HG02759 (cell line): ENCODE measurements at regions not wholly inside any gene's neighbourhood (a gene's known extent, or its start where the extent isn't known, plus 50 kb on each side); places are given as distances from the start of the nearest gene placed in this dataset.

Experiments used
- ATAC-seq: cut with Tn5 transposase; IDR thresholded peaks from one replicate; pipeline ENCODE4 v1.9.1; 2021; ENCODE audit warnings: mild to moderate bottlenecking, moderate library complexity; ENCODE audit not compliant: unreplicated experiment

DNA sequence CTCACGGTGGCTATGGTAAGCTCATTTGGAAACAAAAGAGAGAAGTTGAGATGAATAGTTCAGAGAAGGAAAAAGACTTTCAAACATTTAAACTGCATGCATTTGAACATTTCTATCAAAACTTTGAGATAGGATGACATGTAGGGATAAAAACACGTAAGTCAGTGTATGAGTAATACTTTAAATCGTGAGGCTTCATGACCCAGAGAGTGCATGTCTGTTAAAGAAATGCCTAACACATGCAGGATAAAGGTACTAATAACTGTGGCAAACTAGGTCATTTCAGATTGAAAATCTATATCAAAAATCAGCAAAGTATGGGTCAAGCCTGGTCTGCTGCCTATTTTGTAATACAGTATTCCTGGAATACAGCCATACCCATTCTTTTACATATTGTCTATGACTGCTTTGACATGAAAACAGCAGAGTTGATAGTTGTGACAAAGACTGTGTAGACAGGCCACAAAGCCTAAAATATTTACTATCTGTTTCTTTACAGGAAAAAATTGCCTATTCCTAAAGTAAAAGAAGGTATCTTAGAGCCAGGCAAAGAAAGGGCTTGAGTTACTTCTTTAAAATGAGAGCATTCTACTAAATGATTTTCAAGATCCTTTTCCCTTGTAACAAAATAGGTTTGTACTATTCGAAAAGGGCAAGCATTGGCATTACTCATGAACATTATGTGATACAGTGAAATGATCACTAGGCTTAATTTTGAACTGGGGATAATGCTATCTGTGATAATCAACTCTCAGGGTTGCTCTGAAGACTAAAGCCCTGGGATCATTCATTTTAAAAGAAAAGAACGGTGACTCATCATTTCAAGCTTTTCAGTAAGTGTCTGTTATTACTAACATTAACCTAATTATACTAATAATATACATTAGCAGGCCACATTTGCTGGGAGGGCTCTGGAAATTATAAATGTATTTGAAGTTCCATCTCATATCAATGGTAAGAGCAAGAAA lies 185.9 kb downstream of the CRPPA start:
- ATAC-seq: no peak

DNA sequence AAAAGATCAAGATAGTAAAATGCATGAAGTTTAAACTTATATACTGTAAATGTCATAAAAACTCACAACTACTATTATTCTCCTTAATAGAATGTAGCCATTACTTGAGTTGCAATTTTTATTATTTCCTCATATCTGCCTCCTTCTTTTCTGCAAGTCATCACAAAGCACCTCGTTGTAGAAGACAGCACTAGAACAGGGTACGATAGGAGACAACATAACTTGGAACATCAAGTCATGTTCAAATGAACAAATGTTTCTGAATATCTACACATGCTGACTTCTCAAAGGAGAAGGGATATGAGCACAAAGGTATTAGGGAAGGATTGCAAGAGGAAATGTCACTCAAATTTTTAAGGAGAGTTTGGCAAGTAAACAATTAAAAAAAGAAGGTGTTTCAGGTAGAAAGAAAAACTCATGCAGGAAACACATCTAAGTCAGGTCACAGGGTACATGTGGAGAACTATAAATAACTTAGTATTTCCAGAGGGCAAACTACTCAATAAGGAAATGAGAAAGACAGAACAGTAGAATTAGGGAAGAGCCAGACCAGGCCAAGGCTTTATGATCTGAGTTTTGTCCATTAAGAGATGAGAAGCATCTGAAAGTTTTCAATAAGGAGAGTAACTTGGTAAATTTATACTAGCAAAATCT lies 186.7 kb downstream of the CRPPA start:
- ATAC-seq: no peak

- ATAC-seq: no peak
Measured at GRCh38 chr7:16233517-16233916, 187.8 kb downstream of the CRPPA start.

DNA sequence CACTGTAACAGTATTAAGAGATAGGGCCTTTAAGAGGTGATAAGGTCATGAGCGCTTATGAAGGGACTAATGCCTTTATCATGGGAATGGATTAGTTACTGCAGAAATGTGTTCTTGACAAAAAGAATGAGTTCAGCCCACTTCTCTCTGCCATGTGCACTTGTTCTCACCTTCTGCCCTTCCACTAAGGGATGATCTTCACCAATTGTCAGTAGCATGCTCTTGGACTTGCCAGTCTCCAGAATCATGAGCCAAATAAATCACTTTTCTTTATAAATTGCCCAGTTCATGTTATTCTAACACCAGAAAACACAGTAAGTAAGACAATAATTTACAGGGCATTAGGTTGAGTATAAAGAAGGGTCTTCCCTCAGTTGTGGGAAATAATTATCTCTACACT lies 189.1 kb downstream of the CRPPA start:
- no peak for ATAC-seq

DNA sequence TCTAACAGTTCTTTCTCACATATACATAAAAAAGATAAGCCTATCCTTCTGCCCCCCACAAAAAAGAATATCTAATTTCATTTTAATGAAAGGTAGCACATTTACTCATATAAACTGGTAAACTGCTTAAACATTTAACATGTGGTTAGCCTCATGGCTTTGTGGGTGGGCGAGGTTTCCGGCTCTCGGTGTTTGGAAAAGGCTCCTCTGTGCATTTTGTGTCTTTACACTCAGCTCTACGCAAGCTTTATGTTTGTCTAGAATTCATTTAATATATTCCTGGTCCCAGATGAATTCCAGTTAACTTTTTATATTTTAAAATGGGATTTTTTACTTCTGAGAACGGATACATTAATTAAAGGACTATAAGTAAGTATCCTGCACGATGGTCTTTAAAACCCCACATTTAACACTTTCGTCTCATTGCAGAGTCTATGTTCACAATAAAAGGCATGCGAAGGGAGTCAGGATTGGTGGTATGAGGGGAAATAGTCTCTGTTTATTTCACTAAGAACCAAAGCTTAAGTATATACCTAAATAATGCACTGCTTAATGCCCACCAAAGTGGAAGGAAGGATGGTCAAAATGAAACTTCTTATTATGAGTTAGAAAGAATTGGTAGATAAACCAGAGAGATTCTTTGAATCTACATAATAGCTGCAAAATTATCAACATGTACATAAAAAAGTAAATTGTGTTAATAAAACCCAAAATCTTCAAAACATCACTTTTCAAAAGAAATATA lies 197.2 kb downstream of the CRPPA start:
- ATAC-seq: no peak

DNA sequence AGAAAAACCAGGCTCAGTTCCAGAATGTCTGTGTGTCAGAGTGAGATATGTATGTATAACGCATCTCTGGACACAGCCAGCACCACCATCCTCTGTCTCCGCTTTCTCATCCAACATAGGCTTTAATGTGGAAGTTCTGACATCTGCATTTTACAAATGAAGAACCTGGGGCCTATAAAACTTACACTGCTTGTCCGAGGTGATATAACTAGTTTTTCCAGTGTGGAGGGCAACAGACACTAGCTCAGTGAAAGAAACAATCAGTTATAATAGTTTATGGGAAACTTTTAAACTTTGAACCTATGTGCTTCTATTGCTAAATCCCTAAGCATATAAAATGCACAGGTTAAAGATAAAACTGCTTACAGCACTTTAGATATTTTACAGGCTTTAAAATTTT lies 208.7 kb downstream of the CRPPA start:
- no peak for ATAC-seq

- no peak for ATAC-seq
Measured at GRCh38 chr7:16212032-16212431, 209.3 kb downstream of the CRPPA start.

DNA sequence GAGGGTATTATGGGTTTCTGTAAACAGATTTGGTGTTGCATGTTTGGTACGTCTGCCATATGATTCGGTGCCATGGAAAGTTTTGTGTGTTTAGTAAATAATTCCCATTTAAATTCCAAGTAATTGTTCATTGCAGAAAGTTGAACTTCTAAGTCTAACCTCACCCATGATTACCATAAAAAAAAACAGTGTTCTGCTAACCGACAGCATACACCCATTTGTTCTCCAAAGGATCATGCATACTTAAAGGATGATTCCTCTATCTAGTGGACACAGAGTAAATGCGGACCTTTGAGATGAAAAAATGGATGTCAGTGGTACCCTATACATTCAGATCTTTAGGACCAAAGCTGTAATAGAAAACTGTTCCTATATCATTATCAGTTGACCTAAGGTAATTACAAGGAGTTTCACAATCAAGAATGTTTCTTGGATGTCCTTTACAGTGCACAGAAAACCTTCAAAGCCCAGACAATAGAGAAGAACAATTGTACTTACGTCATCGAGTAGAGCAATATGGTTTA lies 209.9 kb downstream of the CRPPA start:
- ATAC-seq: no peak

DNA sequence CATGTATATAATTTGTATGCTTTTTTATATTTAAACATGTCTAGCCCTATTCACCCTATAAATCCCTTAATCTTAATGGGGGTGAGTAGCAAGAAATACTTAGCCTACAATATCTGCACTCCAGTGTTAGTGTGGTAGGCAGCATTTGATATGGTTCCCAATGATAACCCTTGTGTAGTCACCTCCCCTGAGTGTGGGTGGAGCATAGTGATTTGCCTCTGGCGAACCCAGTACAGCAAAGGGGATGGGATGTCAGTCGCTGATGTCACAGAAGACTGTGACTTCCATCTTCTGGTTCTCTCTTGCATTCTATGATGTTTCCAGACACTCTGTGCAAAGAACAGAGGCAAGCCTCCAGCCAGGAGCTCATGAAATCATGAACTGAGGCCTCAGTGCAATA lies 211.2 kb downstream of the CRPPA start:
- ATAC-seq: no peak

GRCh38 chr7:16207321-16207720 lies 214.0 kb downstream of the CRPPA start:
- no peak for ATAC-seq

- ATAC-seq: no peak
Measured at GRCh38 chr7:16205466-16205865, 215.9 kb downstream of the CRPPA start.

GRCh38 chr7:16204953-16205352 lies 216.4 kb downstream of the CRPPA start:
- ATAC-seq: no peak

- ATAC-seq: no peak
Measured at GRCh38 chr7:16203065-16203464, 218.3 kb downstream of the CRPPA start.

DNA sequence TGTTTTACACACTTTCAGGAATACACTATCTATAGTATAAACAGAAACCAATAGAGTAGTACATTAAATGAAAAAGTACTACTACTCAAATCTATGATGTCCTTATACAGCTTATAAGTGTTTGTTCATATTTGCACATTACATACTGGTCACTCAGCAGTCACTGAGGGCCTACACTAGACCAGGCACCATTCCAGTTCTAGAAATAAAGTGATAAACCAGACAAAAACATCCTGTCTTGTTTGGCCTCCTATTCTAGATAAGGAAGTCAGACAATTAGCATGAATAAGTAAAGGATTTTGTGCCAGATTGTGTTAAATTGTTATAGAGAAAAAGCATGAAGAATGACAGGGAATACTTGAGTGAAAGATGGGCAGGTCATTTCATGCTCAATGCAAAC lies 219.0 kb downstream of the CRPPA start:
- ATAC-seq: no peak

DNA sequence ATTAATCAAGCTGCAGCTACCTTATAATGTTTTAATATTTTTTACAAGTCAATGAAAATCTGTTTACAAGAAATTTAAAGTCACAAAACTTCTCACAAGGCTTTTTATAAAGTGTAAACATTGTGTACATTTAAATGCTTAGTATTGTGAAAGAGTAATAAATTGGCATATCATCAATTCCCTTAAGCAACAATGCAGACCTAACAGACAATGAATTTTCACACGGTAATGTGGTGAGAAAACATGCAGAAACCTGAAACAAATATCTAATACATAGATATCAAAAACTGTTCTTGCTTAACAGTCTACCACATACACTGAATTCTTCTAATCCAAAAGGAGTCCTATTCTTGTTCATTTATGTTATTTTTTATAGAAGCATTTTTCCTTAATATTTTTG lies 220.7 kb downstream of the CRPPA start:
- ATAC-seq: no peak

DNA sequence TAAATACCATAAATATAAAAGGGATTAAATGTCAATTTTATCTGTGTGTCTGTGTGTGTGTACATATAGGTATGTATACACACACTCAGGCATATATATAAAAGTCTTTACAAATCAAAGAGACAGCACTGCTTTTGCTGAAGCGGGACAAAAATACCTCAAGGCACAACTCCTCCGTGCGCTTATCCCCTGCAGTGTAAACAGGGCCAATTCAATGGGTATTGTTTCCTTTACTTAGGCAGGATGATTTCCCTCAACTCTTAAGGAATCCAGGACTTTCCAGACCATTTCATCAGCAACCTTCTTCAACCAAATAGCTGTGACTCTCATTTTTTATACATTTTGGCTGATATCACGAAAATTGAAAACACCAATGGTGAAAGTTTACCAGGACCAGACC lies 227.7 kb downstream of the CRPPA start:
- no peak for ATAC-seq

- ATAC-seq: no peak
Measured at GRCh38 chr7:16189026-16189715, 232.2 kb downstream of the CRPPA start.

GRCh38 chr7:16187131-16187530 lies 234.2 kb downstream of the CRPPA start:
- no peak for ATAC-seq

DNA sequence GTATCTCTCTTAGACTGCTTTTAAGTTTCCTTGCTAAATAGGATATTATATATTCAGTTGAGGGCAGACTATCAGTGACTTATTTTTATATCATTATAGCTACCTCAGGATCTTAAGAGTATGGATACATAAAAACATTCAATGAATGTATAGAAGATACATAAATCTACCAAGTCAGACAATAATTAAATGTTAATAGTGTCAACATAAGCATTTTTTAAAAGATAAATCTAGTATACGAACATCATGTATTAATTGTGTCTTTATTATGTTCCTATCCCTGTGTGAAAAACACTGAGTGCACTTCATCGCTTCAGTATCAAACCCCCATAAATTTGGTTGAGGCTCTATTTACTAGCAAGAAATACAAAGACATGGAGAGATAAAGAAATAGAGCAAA lies 242.8 kb downstream of the CRPPA start:
- no peak for ATAC-seq

DNA sequence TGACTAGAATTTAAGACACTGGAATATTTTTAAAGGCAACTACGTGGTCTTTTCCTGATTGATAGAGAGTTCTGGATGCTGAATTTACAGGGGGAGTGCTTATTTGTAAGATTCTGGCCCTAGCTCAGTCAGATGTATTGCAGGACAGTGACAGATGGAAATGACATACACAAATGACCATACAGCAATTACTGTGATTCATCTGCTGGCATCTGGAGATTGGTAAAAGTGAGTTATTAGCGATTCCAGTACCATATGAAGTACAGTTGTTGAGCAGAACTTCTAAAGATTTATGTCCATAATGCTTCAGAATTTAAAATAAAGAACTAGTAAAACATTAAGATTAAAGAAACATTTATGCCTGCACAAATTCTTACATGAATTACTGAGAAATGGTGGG lies 243.2 kb downstream of the CRPPA start:
- no peak for ATAC-seq

GRCh38 chr7:16174253-16174652 lies 247.1 kb downstream of the CRPPA start:
- no peak for ATAC-seq
